Parathyroid adenoma (tissue), 2 donors: ENCODE measurements at regions not wholly inside any gene's neighbourhood (a gene's known extent, or its start where the extent isn't known, plus 50 kb on each side); places are given as distances from the start of the nearest gene placed in this dataset.

Experiments
- H2AFZ ChIP-seq: fragments of 300-600 bp; sonication (generic); one replicate; pipeline ENCODE4 v1.7.0; 2017; ENCODE audit warnings: antibody characterized with exemption, mild to moderate bottlenecking
- H3K27ac ChIP-seq: fragments of 300-600 bp; sonication (generic); one replicate; pipeline ENCODE4 v1.7.0; 2017
- H3K27me3 ChIP-seq: fragments of 300-600 bp; sonication (generic); one replicate; pipeline ENCODE4 v1.7.0; 2017; ENCODE audit warnings: low read length; ENCODE audit not compliant: control insufficient read depth, insufficient read depth
- H3K36me3 ChIP-seq: fragments of 300-600 bp; sonication (generic); one replicate; pipeline ENCODE4 v1.7.0; 2017; ENCODE audit warnings: low read length; ENCODE audit not compliant: control insufficient read depth, insufficient read depth
- H3K4me1 ChIP-seq: fragments of 300-600 bp; sonication (generic); one replicate; pipeline ENCODE4 v1.7.0; 2017; ENCODE audit warnings: control low read depth
- H3K4me2 ChIP-seq: fragments of 300-600 bp; sonication (generic); one replicate; pipeline ENCODE4 v1.7.0; 2017; ENCODE audit warnings: low read length
- H3K4me3 ChIP-seq: fragments of 300-600 bp; sonication (generic); one replicate; pipeline ENCODE4 v1.7.0; 2017; ENCODE audit warnings: low read depth, low read length
- H3K79me2 ChIP-seq: fragments of 300-600 bp; sonication (generic); one replicate; pipeline ENCODE4 v1.7.0; 2017; ENCODE audit warnings: control low read depth
- H3K9ac ChIP-seq: fragments of 300-600 bp; sonication (generic); one replicate; pipeline ENCODE4 v1.7.0; 2017; ENCODE audit warnings: mild to moderate bottlenecking
- H3K9me3 ChIP-seq: fragments of 300-600 bp; sonication (generic); one replicate; pipeline ENCODE4 v1.7.0; 2017; ENCODE audit warnings: low read length; ENCODE audit not compliant: control insufficient read depth
- TF ChIP-seq, protein P1 (sequence below): fragments of 300-600 bp; sonication (generic); IDR thresholded peaks from one replicate; pipeline ENCODE4 v1.7.0; 2017; ENCODE audit warnings: antibody characterized with exemption, mild to moderate bottlenecking
- donor health status: primary hyperparathyroidism.

DNA sequence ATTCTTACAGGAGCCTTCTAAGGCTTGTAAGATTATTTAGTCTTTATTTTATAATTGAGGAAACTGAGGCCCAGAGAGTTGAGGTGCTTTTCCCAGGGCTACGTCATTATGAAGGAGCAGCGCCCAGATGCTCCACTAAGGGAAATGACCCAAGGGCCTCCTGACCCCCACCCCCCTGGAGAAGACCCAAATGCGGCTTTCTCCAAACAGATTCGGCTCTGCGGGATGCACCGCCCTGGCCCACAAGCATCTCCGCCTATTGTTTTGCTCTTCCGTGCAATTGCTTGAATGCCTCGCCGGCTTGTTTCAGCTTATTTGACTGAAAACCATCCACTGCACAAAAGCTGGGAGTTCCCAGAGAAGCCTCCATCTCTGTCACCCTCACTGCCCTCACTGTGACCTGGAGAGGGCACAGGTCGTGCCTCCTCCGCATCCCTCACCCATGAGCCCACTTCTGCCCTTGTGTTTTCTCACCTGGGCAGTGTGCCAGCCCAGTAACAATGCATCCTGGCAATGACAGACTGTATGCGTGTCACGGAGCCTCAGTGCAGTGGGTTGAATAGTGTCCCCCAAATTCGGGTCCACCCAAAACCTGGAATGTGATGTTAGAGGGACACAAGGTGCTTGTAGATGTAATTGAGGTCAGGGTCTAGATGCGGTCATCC lies 790.2 kb downstream of the TBC1D22A start:
- H3K4me2 ChIP-seq: no peak overlapping the region
- no peak overlapping the region for H2AFZ ChIP-seq
- no peak overlapping the region for H3K27ac ChIP-seq
- no peak overlapping the region for H3K4me3 ChIP-seq
- no peaks in the 10 kb centered on the region for H3K36me3 ChIP-seq
- no peak overlapping the region for H3K9ac ChIP-seq
- no peaks in the 10 kb centered on the region for H3K27me3 ChIP-seq
- H3K4me1 ChIP-seq: no peaks in the 10 kb centered on the region
- H3K9me3 ChIP-seq: no peaks in the 10 kb centered on the region
- no peaks in the 10 kb centered on the region for H3K79me2 ChIP-seq
- TF ChIP-seq, protein P1, sequence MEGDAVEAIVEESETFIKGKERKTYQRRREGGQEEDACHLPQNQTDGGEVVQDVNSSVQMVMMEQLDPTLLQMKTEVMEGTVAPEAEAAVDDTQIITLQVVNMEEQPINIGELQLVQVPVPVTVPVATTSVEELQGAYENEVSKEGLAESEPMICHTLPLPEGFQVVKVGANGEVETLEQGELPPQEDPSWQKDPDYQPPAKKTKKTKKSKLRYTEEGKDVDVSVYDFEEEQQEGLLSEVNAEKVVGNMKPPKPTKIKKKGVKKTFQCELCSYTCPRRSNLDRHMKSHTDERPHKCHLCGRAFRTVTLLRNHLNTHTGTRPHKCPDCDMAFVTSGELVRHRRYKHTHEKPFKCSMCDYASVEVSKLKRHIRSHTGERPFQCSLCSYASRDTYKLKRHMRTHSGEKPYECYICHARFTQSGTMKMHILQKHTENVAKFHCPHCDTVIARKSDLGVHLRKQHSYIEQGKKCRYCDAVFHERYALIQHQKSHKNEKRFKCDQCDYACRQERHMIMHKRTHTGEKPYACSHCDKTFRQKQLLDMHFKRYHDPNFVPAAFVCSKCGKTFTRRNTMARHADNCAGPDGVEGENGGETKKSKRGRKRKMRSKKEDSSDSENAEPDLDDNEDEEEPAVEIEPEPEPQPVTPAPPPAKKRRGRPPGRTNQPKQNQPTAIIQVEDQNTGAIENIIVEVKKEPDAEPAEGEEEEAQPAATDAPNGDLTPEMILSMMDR: no peak

DNA sequence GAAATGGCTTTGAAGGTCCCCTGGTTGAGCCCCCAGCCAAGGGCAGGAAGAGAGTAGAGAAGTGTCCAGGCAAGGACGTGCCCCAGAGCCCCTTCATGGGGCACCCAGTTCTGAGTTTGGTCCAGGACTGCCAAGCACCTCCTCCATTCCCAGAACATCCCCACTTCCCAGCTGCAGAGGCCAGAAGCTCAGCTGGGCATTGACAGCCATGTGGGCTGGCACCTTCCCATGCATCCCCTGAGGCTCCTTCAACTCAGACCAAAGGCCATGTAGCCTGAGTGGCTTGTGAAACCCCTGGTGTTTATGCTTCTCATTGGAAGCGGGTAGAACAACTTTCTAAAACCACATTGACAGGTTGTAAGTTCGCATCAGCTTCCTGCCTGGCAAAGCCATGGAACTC lies 789.6 kb downstream of the TBC1D22A start:
- H3K79me2 ChIP-seq: no peaks in the 10 kb centered on the region
- H2AFZ ChIP-seq: no peak overlapping the region
- H3K4me2 ChIP-seq: no peak overlapping the region
- H3K27ac ChIP-seq: no peak overlapping the region
- TF ChIP-seq, protein P1: no peak
- no peak overlapping the region for H3K4me3 ChIP-seq
- no peaks in the 10 kb centered on the region for H3K27me3 ChIP-seq
- no peaks in the 10 kb centered on the region for H3K4me1 ChIP-seq
- H3K36me3 ChIP-seq: no peaks in the 10 kb centered on the region
- H3K9me3 ChIP-seq: no peaks in the 10 kb centered on the region
- H3K9ac ChIP-seq: no peak overlapping the region

DNA sequence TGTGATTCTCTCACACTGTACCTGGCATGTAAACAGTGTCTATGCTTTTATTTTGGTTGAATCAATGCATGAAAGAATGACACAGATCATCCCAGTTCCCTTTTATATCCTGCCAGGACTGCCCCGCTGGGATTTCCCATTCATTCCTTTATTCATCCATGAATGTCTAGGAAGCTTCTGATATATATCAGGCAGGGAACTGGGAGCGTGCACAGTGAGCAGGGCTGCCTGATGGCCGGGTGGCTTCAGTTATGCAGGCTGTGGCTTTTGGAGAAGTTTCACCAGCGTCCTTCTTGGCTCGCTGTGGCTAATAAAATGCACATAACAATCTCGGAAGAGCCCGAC lies 789.0 kb downstream of the TBC1D22A start:
- Histone ChIP-seq H3K36me3 (no peaks in the 10 kb centered on the region), H3K9me3 (no peaks in the 10 kb centered on the region), H2AFZ (no peak overlapping the region), H3K4me3 (no peak overlapping the region), H3K79me2 (no peaks in the 10 kb centered on the region), H3K4me2 (no peak overlapping the region), H3K27me3 (no peaks in the 10 kb centered on the region), H3K27ac (no peak overlapping the region), H3K4me1 (no peaks in the 10 kb centered on the region), H3K9ac (no peak overlapping the region)
- TF ChIP-seq, protein P1: no peak

DNA sequence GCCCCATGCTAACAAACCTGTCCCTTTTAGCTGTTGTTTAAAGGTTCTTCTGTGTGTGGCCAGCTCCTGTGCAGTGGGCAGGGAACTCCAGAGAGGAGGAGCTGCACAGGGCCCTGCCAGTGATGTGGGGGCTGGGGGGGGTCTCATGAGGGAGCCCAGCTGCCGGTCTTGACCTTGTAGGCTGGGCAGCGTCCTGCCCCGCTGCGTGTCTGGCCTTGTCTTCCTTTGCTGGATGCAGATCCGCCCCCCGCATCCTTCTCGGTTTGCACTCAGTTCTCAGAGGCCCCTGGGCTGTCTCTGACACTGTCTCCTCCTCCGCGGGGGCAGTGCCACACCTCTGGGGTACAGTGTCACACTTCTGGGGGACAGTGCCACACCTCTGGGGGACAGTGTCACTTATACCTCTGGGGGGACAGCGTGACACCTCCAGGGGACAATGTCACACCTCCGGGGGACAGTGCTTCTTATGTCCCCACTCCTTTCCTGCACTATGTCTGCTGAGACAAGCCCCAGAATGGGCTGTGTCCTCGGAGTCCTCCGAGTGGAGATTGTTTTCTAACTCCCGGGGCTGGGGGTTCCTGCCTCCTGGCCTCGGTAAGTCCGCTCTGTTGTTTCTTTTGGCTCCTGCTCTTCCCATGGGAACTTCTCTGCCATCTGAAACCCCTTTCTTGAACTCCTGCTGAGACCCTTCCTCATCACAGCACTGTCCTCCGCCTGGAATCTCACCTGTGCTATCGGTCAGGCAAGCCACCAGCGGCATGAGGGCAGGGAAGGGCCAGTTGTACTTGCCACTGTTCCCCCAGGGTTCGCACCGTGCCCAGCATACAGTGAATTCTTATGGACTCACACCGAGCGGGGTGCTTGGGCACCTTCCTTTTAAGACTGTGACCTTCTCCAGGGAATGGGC lies 788.3 kb downstream of the TBC1D22A start:
- H3K27me3 ChIP-seq: no peaks in the 10 kb centered on the region
- TF ChIP-seq, protein P1: no peak
- H3K4me2 ChIP-seq: no peak overlapping the region

More for the DNA sequence above, 788.3 kb downstream of the TBC1D22A start:
- Histone ChIP-seq H3K36me3 (no peaks in the 10 kb centered on the region), H3K79me2 (no peaks in the 10 kb centered on the region), H3K4me3 (no peak overlapping the region), H2AFZ (no peak overlapping the region), H3K9me3 (no peaks in the 10 kb centered on the region), H3K27ac (no peak overlapping the region), H3K9ac (no peak overlapping the region), H3K4me1 (no peaks in the 10 kb centered on the region)
